ENCODE measurements at regions not wholly inside any gene's neighbourhood (a gene's known extent, or its start where the extent isn't known, plus 50 kb on each side); places are given as distances from the start of the nearest gene placed in this dataset.
"Not testable (repeated sequence)": the region's sequence is repeated elsewhere in the genome, so short reads cannot be mapped to it uniquely, and the experiment has no call there.

DNA sequence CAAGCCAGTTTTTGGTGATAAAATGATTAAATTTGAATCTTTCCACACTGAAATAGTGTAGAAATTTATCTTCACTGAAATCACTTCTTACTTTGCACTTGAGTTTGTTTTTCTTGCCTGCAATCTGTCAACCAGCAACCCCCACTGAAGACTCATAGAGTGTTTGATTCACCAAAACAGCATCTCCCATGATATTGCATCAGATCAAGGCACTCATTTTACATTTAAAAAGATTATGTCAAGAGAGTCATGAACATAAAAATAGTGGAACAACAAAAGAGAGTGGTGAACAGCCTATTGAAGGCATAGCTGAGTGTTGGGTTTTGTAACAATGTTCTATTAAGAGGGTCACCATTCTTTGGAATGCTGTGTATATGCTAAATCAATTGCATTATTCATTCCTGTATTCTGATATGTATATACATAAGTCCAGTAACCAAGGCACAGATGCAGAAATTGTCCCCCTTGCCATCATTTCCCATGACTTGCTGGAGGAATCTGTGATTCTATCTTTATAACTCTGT is 1934.9 kb downstream of the ARAP2 start:
- DNase-seq (ENCODE audit: low spot score), result no peak

GRCh38 chr4:34318773-34319172 is 1925.5 kb downstream of the ARAP2 start:
- DNase-seq (ENCODE audit: low spot score), result no peak

GRCh38 chr4:34323549-34324320 is 1920.6 kb downstream of the ARAP2 start:
- no peak for DNase-seq (ENCODE audit: low spot score)

DNA sequence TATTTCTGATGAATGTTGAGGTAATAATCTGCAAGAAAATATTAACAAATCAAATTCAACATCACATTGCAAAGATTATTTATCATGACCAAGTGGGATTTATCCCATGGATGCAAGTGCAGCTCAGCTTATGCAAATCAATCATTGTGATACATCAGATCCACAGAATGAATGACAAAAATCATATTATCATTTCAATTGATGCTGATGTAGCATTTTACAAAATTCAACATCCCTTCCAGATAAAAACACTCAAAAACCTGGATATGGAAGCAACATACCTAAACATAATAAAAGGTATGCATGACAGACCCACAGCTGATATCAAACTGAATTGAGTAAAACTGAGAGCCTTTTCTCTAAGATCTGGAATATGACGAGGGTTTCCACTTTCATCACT is 1915.4 kb downstream of the ARAP2 start:
- no peak for DNase-seq (ENCODE audit: low spot score)

DNA sequence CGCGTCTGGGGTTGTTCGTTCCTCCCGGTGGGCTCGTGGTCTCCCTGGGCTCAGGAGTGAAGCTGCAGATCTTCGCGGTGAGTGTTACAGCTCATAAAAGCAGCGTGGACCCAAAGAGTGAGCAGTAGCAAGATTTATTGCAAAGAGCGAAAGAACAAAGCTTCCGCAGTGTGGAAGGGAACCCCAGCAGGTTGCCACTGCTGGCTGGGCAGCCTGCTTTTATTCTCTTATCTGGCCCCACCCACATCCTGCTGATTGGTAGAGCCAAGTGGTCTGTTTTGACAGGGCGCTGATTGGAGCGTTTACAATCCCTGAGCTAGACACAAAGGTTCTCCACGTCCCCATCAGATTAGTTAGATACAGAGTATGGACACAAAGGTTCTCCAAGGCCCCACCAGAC is 1909.2 kb downstream of the ARAP2 start:
- DNase-seq (ENCODE audit: low spot score), result not testable (repeated sequence)

GRCh38 chr4:34335556-34335955 is 1908.8 kb downstream of the ARAP2 start:
- DNase-seq (ENCODE audit: low spot score), result not testable (repeated sequence)

DNA sequence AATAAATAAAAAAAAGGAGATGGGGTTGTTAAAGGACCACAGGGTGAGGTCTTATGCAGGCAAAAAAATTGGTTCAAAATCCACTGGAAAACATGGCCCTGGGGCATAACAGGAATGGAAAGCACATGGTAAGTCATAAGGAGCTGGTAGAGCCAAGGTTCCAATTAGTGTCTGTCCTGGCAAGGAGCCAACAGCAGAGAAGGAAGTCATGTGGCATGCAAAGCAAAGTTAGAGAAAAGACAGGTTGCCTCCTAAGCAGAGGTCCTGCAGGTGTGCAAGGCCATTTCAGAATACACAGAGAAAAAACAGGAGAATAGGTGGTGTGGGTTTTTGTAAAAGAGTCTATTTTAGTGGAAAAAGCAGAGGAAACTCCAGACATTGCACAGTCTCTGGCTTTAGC is 1881.7 kb downstream of the ARAP2 start:
- no peak for DNase-seq (ENCODE audit: low spot score)

DNA sequence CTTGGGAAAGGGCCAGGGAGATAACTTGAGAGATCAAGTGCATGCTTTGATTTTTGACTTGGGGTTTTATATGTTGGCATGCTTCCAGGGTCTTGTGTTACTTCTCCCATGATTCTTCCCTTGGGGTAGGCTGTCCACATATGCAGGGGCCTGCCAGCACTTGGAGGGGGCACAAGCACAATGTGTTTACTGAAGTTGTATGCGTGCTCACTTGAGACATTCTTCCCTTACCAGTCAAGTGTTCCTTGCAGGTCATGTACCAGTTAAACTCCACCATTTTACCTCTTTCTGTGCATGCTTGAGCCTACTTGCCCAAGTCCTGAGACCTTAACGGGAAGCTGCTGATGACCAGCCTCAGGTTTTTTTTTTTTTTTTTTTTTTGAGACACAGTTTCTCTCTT is 1880.5 kb downstream of the ARAP2 start:
- DNase-seq (ENCODE audit: low spot score), result no peak

DNA sequence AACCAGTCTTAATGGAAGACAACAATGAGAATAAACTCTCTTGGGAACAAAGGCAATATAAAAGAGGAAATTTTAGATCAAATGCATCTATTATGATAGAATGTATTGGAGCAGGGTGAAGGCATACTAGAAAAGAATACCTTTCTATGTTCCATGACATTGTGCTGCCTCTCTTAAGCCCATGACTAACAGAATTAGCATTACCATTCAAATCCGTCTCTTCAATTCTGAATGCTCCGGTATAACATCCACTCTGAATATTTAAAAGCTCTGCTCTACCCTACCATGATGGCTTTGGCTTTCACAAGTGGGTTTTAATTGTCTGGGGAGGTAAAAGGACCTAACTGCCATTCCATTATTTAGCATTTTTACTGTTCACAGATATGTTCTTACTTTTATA is 1878.4 kb downstream of the ARAP2 start:
- DNase-seq (ENCODE audit: low spot score), result no peak

- no peak for DNase-seq (ENCODE audit: low spot score)
These were observed 1872.6 kb downstream of the ARAP2 start for GRCh38 chr4:34371676-34372075.

- DNase-seq (ENCODE audit: low spot score), result no peak
These were observed 1871.5 kb downstream of the ARAP2 start for GRCh38 chr4:34372815-34373214.

DNA sequence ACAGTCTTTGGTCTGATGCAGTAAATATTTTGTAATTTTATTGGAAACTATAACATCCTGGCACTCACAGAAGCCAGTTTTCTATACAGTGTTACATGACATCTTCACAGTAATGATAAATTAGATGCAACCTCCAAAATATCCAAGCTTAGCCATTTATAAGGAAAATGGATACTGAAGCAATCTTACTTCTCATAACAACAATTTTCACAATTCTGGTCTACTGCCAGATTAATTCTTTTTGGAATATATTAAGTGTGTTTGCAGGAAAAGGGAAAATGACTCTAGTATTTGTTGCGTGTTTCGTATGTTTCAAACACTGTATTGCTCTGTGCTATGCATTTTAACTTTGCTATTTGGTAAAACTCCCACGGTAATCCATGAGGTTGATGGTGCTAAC is 1870.9 kb downstream of the ARAP2 start:
- no peak for DNase-seq (ENCODE audit: low spot score)

DNA sequence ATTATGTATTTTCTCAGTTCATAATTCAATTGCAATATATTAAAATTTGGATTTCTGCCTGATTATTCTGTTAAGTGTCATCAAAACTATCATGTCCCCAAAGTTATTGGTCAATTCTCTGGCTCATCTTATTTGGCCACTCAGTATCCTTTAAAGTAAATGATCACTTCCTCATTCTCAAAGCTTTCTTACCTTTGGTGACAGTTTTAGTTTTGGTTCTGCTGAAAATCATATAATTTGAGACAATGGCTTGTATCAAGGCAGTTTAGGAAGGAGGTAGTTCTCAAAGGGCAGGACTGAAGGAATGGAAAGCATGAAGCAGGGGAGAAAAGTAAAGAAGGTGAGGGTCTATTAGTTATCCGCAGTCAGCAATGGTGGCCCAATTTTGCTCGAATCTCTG is 1832.1 kb downstream of the ARAP2 start:
- no peak for DNase-seq (ENCODE audit: low spot score)

DNA sequence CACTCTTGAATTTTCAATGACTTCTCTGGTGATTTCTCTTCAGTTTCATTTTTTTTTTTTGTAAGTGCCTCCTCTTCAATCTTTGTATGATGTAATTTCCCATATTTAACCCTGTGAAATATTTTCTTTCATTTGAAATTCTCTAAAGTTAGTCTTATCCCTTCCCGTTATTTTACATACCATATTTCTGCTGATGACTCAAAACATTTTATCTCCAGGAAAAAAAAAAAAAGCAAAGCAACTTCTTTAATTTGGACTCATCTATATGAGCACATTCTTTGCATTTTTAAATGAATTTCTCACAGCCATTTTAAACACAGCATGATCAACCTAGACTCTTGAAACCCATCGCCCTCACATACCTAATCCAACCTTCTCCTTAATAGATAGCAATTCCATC is 1831.4 kb downstream of the ARAP2 start:
- DNase-seq (ENCODE audit: low spot score), result no peak

GRCh38 chr4:34417160-34417559 is 1827.2 kb downstream of the ARAP2 start:
- DNase-seq (ENCODE audit: low spot score), result no peak

- DNase-seq (ENCODE audit: low spot score), result no peak
These were observed 1824.4 kb downstream of the ARAP2 start for GRCh38 chr4:34419871-34420270.

DNA sequence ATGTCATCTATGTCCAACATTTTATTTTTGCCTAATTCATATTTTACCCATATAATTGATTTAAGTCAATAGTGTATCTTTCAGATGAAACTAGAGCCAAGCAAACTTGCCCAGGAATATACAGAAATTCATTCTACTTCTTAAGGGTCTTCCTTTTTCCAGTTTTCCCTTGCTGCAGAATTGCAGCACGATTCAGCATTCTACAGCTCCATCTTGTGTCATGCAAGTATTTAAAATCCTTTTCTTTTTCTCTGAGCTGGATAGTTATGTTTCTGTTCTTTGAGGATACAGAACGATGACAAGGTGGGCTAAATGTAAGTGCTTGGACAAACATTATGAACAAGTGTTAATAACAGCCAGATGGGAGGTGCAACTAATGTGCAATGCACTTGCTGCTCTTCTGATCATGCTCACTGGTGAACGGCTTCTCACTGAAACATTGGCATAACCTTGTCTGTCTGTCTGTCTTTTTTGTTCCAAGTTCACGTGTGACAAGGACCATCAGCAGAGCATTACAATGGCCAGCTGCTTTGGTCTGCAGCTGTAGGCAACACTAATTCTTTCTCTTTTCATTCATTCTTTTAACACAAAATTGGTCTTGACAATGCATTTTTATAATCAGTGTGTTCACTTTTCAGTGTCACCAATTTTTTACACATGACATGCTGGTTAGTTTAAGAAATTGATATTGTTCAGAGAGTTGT is 1821.7 kb downstream of the ARAP2 start:
- DNase-seq (ENCODE audit: low spot score), result no peak

- no peak for DNase-seq (ENCODE audit: low spot score)
These were observed 1811.6 kb downstream of the ARAP2 start for GRCh38 chr4:34432706-34433105.

DNA sequence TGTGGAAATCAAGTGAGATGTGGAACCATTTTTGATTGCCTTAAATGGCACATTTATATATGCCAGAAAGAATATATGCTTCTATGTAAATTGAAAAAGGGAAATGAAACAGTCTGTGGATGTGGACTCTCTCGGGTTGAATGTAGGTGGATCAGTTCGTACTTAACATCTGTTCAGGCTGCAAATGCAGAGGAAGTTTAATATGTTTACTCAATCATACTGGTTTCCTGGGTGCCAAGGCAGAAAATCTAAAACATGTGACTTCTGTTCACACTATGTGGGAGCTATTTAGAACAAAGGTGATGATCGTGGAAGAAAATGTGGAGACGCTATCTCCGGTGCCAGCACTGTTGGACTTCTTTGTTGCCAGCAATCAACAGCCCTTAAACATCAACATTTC is 1809.9 kb downstream of the ARAP2 start:
- DNase-seq (ENCODE audit: low spot score), result not testable (repeated sequence)

DNA sequence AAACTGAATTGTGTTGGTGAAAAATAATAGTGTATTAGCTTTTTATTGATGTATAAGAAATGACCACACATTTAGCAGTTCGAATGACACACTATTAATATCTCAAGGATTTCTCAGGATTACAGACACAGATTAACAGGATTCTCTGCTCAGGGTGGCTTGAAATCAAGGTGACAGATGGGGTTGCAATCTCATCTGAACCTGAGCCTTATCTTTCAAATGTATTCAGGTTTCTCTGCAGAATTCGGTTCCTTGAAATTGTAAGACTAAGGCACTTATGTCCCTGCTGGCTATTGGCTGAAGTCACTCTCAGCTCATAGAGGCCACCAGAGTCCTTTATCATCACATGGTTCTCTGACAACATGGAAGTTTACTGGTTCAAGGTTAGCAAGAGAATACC is 1780.1 kb downstream of the ARAP2 start:
- DNase-seq (ENCODE audit: low spot score), result no peak

DNA sequence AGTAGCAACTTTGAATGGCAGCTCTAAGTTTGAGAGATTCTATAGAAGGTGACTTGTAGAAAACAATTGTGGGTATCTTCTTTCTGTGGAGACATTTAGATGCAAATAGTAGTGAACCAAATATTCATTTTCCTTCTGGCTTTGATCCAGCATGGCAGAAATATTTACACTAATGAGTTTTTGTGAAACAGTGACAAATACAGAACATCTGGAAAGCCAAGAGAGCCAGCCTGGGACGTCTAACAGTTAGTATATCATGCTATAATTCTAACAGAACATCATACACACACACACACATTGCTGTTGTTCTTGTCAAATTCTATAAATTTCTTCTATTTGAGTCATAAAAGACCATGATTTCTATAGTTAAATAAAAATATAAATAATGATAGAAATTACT is 1777.9 kb downstream of the ARAP2 start:
- DNase-seq (ENCODE audit: low spot score), result no peak

DNA sequence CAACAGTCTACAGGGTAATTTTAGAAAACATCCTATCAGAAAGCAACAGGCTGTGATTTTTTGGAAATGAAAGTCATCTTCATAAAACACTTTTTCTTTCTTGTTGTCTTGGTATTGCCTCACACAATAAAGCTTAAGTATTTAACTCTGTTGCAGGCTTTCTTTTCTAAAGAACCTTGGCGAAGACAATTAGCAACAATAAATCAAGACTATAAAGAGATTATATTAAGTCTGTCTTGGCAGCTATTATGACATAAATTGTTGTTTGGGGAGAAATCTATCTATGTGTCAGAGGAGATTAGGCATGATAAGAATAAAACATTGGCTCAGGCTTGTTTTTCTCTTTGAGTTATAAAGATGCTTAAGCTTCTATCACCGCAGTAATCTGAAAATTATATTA is 1774.8 kb downstream of the ARAP2 start:
- no peak for DNase-seq (ENCODE audit: low spot score)

GRCh38 chr4:34485252-34485651 is 1759.1 kb downstream of the ARAP2 start:
- DNase-seq (ENCODE audit: low spot score), result no peak
